ACC112 (cell line): ENCODE measurements at regions not wholly inside any gene's neighbourhood (a gene's known extent, or its start where the extent isn't known, plus 50 kb on each side); places are given as distances from the start of the nearest gene placed in this dataset.

ENCODE experiments used
- H2AFZ ChIP-seq: fragments of 200-600 bp; sonication (generic); one replicate; pipeline ENCODE4 v1.6.0; 2017; ENCODE audit warnings: antibody characterized with exemption, low read length; ENCODE audit not compliant: unreplicated experiment
- H3K27ac ChIP-seq: fragments of 200-600 bp; sonication (generic); 2 replicates; pipeline ENCODE4 v1.5.1; 2014; ENCODE audit warnings: low read depth, mild to moderate bottlenecking, antibody characterized with exemption, low read length, moderate library complexity
- H3K27me3 ChIP-seq: fragments of 200-600 bp; sonication (generic); 2 replicates; pipeline ENCODE4 v1.6.1; 2014; ENCODE audit warnings: mild to moderate bottlenecking, antibody characterized with exemption, low read length, moderate library complexity, mixed read lengths; ENCODE audit not compliant: insufficient read depth
- H3K36me3 ChIP-seq: fragments of 200-600 bp; sonication (generic); 2 replicates; pipeline ENCODE4 v1.6.1; 2016; ENCODE audit warnings: mild to moderate bottlenecking, antibody characterized with exemption, low read length, moderate library complexity, mixed read lengths; ENCODE audit not compliant: insufficient read depth
- H3K4me1 ChIP-seq: fragments of 200-600 bp; sonication (generic); one replicate; pipeline ENCODE4 v1.6.1; 2016; ENCODE audit warnings: low read length, mixed read lengths; ENCODE audit not compliant: insufficient read depth, unreplicated experiment, control insufficient read depth
- H3K4me3 ChIP-seq: fragments of 200-600 bp; sonication (generic); 2 replicates; pipeline ENCODE4 v1.5.1; 2014; ENCODE audit warnings: mild to moderate bottlenecking, low read depth, low read length
- H3K79me2 ChIP-seq: fragments of 200-600 bp; sonication (generic); one replicate; pipeline ENCODE4 v1.6.0; 2016; ENCODE audit warnings: low read length; ENCODE audit not compliant: control insufficient read depth, unreplicated experiment, insufficient read depth

DNA sequence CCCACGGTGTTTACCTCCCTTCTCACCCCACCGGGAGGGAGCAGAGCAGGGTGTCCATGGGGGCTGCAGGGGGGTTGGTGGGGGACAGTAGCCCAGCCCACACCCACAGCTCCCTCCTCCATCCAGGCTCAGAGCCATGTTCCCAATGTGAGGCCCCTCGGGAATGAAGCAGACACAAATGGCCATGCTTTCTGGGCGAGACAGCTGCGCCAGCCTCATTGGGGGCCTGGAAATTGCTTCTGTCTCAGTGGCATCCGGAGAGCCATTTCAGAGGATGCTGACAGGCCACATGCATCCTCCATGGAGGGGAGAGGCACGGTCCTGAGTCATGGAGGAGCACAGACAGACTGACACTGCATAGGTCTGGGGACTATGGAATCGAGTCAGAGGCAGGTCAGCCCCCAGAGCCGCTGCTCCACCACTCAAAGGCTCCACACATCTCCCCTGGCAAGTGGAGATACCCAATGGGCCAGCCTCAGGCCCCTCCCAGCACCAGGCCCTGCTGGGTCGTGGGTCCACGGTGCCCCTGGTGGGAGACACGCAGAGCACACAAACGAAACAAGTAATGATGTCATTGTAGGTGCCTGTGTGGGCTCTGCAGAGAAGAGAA, 59.6 kb upstream of the ENPP7 start:
- H3K79me2 ChIP-seq = no peaks in the 10 kb centered on the region
- H3K27ac ChIP-seq = no peak overlapping the region
- H3K4me3 ChIP-seq = no peak overlapping the region
- H3K36me3 ChIP-seq = no peaks in the 10 kb centered on the region
- H3K4me1 ChIP-seq = no peaks in the 10 kb centered on the region
- peaks cover 64% of the 10 kb centered on the region for H3K27me3 ChIP-seq
- H2AFZ ChIP-seq = no peak overlapping the region

DNA sequence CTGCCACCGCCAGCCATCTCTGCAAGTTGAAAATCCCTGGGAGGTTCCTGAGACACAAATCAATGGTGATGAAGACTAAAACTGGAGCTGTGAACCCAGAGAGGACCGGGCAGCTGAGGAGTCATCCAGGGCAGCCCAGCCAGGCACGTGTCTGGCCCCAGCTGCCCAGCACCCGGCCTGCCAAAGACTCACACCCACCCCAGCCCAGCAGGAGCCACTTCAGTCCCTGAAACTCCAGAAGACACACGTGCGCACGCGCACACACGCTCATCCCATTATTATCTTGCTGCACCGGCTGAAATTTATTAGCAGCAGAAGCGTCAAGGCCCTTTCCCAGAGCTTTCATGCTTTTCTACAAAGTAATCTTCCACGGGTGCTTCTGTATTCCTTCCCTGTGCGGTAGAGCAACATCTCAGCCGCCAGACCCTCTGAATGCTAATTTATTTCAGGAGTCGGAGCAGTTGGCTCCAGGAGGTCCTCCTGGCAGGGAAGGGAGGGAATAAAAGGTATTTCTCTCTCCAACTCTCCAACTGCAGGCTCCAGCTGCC, 59.8 kb upstream of the RBFOX3 start:
- Histone ChIP-seq H3K36me3 (no peaks in the 10 kb centered on the region), H3K79me2 (no peaks in the 10 kb centered on the region), H3K27me3 (peaks cover 65% of the 10 kb centered on the region)

GRCh38 chr17:79669861-79670260, 59.0 kb upstream of the RBFOX3 start:
- peaks cover 72% of the 10 kb centered on the region for H3K27me3 ChIP-seq
- no peaks in the 10 kb centered on the region for H3K36me3 ChIP-seq
- no peak overlapping the region for H2AFZ ChIP-seq
- no peak overlapping the region for H3K27ac ChIP-seq
- no peaks in the 10 kb centered on the region for H3K79me2 ChIP-seq
- H3K4me1 ChIP-seq = no peaks in the 10 kb centered on the region
- H3K4me3 ChIP-seq = no peak overlapping the region

More for the DNA sequence above, 59.8 kb upstream of the RBFOX3 start:
- H3K4me3 ChIP-seq = no peak overlapping the region
- no peak overlapping the region for H2AFZ ChIP-seq
- H3K4me1 ChIP-seq = no peaks in the 10 kb centered on the region
- no peak overlapping the region for H3K27ac ChIP-seq

DNA sequence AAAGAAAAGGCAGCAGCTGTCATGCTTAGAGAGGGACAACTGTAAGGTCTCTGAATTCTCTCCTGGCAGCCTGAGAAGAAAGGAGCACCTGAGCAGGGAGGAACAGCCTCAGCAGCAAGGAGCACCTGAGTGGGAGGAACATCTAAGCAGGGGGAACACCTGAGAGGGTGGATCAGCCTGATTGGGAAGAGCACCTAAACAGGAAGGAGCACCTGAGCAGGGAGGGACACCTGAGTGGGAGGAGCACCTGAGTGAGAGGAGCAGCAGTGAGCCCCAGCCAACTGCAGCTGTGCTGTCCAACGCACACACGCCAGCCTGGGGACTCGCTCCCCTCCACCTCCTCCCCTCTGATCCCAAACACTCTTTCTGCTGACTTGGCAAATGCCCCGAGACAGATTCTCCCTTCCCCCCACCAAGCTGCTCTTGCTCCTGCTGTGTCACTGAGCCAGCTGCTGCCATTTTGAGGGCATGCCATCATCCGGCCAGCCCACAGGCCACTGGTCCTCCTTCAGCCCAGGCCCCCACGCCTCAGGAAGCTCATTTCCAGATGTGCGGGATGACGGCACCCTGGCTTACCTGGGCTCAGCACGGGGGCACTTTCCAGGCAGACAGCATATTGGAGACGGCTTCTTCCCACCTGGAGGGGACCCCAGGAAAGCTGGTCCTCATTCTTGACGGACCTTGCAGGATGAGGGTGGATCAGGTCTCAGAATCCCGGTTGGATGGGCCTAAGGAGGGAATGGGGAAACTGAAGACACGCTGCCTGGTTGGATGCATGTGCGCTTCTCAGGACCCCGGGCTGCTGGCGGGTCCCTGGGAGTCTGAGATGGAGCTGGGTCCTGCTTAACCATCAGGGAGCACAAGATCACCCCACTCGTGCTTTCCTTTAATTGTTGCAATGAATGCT, 57.7 kb upstream of the RBFOX3 start:
- no peak overlapping the region for H2AFZ ChIP-seq
- no peaks in the 10 kb centered on the region for H3K79me2 ChIP-seq
- no peak overlapping the region for H3K27ac ChIP-seq
- no peaks in the 10 kb centered on the region for H3K36me3 ChIP-seq
- no peak overlapping the region for H3K4me3 ChIP-seq
- H3K27me3 ChIP-seq = peaks cover 78% of the 10 kb centered on the region
- no peaks in the 10 kb centered on the region for H3K4me1 ChIP-seq

- peaks cover 86% of the 10 kb centered on the region for H3K27me3 ChIP-seq
- no peaks in the 10 kb centered on the region for H3K4me1 ChIP-seq
- no peak overlapping the region for H3K27ac ChIP-seq
- H2AFZ ChIP-seq = no peak overlapping the region
- H3K4me3 ChIP-seq = no peak overlapping the region
- no peaks in the 10 kb centered on the region for H3K36me3 ChIP-seq
- H3K79me2 ChIP-seq = no peaks in the 10 kb centered on the region
These were observed 56.9 kb upstream of the RBFOX3 start for GRCh38 chr17:79667746-79668145.

DNA sequence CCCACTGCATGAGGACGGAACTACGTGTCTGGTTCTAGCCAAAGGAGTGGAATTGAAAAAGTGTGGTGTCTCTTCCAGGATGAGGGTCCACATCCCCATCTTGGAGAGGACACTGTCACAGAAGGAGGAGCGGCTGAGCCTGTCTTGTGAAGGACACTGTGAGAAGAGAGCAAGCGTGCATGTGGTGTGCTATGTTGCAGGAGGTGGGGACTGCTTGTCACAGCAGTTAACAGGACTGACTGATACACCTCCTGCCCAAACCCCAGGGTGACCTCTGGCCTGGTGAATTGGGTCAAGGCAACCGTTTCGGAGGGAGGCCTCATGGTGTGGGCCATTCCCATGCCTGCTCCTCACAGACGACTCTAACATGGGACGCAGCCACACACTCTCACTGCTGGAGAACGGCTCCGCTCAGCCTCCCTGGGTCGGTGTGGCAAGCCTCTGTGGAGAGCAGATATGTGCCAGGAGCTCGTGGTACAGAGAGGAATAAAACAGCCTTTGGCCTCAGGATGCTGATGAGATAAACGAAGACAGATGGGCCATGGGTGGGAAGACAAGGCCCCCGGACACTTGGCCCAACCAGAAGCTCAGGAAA, 56.4 kb upstream of the RBFOX3 start:
- H3K79me2 ChIP-seq = no peaks in the 10 kb centered on the region
- no peaks in the 10 kb centered on the region for H3K36me3 ChIP-seq
- no peaks in the 10 kb centered on the region for H3K4me1 ChIP-seq
- H3K4me3 ChIP-seq = no peak overlapping the region
- no peak overlapping the region for H3K27ac ChIP-seq
- no peak overlapping the region for H2AFZ ChIP-seq
- peaks cover 85% of the 10 kb centered on the region for H3K27me3 ChIP-seq

DNA sequence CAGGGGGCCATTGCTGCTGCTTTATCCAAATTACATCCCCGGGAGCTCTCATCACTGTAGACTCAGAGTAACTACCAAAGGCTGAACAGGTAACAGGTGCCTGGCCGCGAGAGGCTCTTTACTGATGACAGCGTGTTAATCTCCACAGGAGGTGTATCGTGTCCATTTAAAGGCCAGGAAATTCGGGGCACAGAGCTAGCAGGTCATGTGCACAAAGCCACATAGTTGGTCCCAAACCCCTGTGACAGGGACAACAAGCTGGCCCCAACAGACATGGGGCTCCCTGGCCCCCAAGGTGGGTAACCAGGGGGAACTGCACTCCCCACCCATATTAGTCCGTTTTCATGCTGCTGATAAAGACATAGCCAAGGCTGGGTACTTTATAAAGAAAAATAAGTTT, 55.3 kb upstream of the RBFOX3 start:
- Histone ChIP-seq H3K79me2 (no peaks in the 10 kb centered on the region), H2AFZ (no peak overlapping the region), H3K4me3 (no peak overlapping the region), H3K4me1 (no peaks in the 10 kb centered on the region), H3K27ac (no peak overlapping the region), H3K36me3 (no peaks in the 10 kb centered on the region), H3K27me3 (peaks cover 74% of the 10 kb centered on the region)

DNA sequence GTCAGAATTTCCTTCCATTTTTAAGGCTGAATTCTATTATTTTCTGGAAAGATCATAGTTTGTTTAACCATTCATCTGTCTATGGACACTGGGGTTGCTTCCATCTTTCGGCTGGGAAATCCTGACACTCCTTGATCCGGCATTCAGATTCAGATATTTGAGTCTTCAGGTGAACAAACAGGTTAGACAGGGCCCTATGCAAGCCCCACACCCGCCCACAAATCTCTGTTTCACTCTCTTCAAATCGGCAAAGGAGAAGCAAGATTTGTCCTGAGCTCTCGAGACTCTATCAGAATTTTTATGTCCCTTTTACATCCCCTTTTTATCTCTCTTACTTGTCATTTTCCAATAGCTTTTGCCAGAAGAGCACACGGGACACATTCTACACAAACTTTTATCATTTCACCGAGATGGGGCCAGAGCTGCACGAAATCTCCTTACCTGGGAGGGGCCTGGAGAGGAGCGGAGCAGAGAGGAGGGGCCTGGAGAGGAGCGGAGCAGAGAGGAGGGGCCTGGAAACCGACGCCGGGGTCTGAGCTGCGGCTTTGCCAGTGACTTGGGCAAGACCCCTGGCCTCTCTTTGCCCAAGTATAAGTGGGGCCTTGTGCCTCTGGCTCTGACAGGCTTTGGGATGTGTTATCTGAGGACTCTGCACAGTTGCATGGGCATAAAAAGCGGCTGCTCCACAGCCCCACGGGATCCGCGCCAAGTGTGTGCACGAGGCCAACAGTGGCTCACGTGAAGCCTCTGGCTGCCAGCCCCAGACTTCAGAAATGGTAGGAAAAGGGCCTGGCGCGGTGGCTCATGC, 54.3 kb upstream of the RBFOX3 start:
- Histone ChIP-seq H3K36me3 (no peaks in the 10 kb centered on the region), H2AFZ (peak overlapping the region; percentile 38), H3K27me3 (peaks cover 71% of the 10 kb centered on the region), H3K27ac (no peak overlapping the region), H3K4me3 (no peak overlapping the region), H3K4me1 (no peaks in the 10 kb centered on the region), H3K79me2 (no peaks in the 10 kb centered on the region)

DNA sequence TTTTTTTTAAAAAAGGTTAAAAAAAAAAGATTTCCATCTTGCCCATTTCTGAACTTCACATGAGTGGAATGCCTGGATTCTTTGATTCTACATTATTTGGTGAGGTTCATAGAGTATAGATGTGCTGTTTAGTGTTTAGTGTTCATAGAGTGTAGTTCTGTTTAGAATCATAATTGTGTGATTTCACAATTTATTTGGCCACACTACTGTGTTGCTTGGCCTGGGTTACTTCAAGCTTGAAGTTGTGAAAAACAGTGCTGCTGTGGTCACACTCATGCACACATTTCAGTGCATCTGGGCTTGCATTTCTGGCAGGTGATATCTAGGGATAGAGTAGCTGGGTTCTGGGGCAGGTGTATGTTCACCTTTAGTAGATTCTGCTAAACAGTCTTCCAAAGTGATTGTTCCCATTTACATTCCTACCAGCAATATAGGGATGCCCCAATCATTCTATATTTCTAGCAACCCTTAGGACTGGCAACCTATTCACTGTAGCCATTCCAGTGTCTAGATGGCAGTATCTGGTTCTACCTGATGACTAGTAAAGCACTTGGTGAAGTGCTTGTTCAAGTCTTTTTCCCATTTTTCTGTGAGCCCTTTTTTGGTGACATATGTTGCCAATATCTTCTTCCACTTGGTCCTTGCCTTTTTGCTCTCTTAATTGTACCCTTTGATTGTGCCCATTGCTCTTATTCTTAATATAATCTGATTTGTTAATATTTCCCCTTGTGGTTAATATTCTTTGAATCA, 50.6 kb upstream of the RBFOX3 start:
- no peaks in the 10 kb centered on the region for H3K4me1 ChIP-seq
- H3K79me2 ChIP-seq = no peaks in the 10 kb centered on the region
- H3K27ac ChIP-seq = no peak overlapping the region
- no peaks in the 10 kb centered on the region for H3K36me3 ChIP-seq
- H2AFZ ChIP-seq = no peak overlapping the region
- no peak overlapping the region for H3K4me3 ChIP-seq
- H3K27me3 ChIP-seq = peaks cover 65% of the 10 kb centered on the region
